HEK293 (cell line): ENCODE measurements at regions not wholly inside any gene's neighbourhood (a gene's known extent, or its start where the extent isn't known, plus 50 kb on each side); places are given as distances from the start of the nearest gene placed in this dataset.
"Not testable (repeated sequence)": the region's sequence is repeated elsewhere in the genome, so short reads cannot be mapped to it uniquely, and the experiment has no call there.

Source experiments
- CTCF ChIA-PET: fragments of 350-600 bp; formaldehyde crosslinking; extraction: SDS; loops from one replicate; lab custom pipeline; 2021; ENCODE audit warnings: antibody characterized with exemption; lab: Yijun Ruan, JAX
- POLR2A ChIA-PET: fragments of 300-600 bp; formaldehyde crosslinking; extraction: SDS; loops from one replicate; lab custom pipeline; 2020; ENCODE audit warnings: antibody characterized with exemption, inconsistent platforms; lab: Yijun Ruan, JAX
- H3K27ac ChIP-seq: fragments of 200-500 bp; sonication (Bioruptor generic); 2 replicates; pipeline ENCODE4 v1.5.1; 2014; ENCODE audit warnings: low read depth, low read length, control low read depth, inconsistent platforms; ENCODE audit errors: extremely low read depth
- H3K36me3 ChIP-seq, 2 experiments: fragments of 200-500 bp in 1 of 2; sonication (Bioruptor generic) in 1 of 2; 1 replicate in 1 of 2; 2 replicates in 1 of 2; pipeline ENCODE4 v1.5.1; 2014 to 2017; ENCODE audit warnings: inconsistent platforms in 2 of 2, low read length in 2 of 2; ENCODE audit not compliant: control insufficient read depth in 2 of 2, insufficient read depth in 1 of 2
- H3K4me1 ChIP-seq: fragments of 200-500 bp; sonication (Bioruptor generic); 2 replicates; pipeline ENCODE4 v1.5.1; 2014; ENCODE audit warnings: mild to moderate bottlenecking, low read length, inconsistent platforms; ENCODE audit not compliant: control insufficient read depth, insufficient read depth
- H3K4me3 ChIP-seq: 2 replicates; pipeline ENCODE4 v1.5.1; 2011; ENCODE audit warnings: low read depth, mild to moderate bottlenecking, control low read depth, low read length, moderate library complexity
- H3K9me3 ChIP-seq: fragments of 200-500 bp; sonication (Bioruptor generic); 2 replicates; pipeline ENCODE4 v1.5.1; 2014; ENCODE audit warnings: low read depth, low read length, inconsistent platforms; ENCODE audit not compliant: control insufficient read depth, insufficient read depth
- AEBP2 ChIP-seq: fragments of 450-650 bp; formaldehyde crosslinking; IDR thresholded peaks from 2 replicates; pipeline ENCODE4 v1.5.1; 2016; ENCODE audit warnings: missing biosample characterization, missing genetic modification characterization, borderline replicate concordance
- KLF16 ChIP-seq: fragments of 450-650 bp; formaldehyde crosslinking; IDR thresholded peaks from 2 replicates; pipeline ENCODE4 v1.5.1; 2017; ENCODE audit warnings: missing biosample characterization, missing genetic modification characterization
- MYNN ChIP-seq: fragments of 450-650 bp; formaldehyde crosslinking; IDR thresholded peaks from 2 replicates; pipeline ENCODE4 v1.5.1; 2016; ENCODE audit warnings: missing biosample characterization, missing genetic modification characterization, borderline replicate concordance
- SALL2 ChIP-seq: fragments of 450-650 bp; formaldehyde crosslinking; IDR thresholded peaks from 2 replicates; pipeline ENCODE4 v1.5.0; 2017; ENCODE audit warnings: missing biosample characterization, mild to moderate bottlenecking, missing genetic modification characterization, borderline replicate concordance
- TSHZ1 ChIP-seq: fragments of 450-650 bp; formaldehyde crosslinking; IDR thresholded peaks from 2 replicates; pipeline ENCODE4 v1.5.1; 2016; ENCODE audit warnings: missing biosample characterization, missing genetic modification characterization, borderline replicate concordance
- ZBTB49 ChIP-seq: fragments of 450-650 bp; formaldehyde crosslinking; IDR thresholded peaks from 2 replicates; pipeline ENCODE4 v1.5.1; 2016; ENCODE audit warnings: missing biosample characterization, missing genetic modification characterization, low read depth
- ZNF16 ChIP-seq: fragments of 450-650 bp; formaldehyde crosslinking; IDR thresholded peaks from 2 replicates; pipeline ENCODE4 v1.5.1; 2016; ENCODE audit warnings: low read depth, missing biosample characterization, missing genetic modification characterization
- ZNF169 ChIP-seq: fragments of 450-650 bp; formaldehyde crosslinking; IDR thresholded peaks from 2 replicates; pipeline ENCODE4 v1.5.1; 2016; ENCODE audit warnings: missing biosample characterization, missing genetic modification characterization
- ZNF184 ChIP-seq: fragments of 450-650 bp; IDR thresholded peaks from 2 replicates; pipeline ENCODE4 v1.5.1; 2018; ENCODE audit warnings: missing biosample characterization, mild to moderate bottlenecking, missing genetic modification characterization
- ZNF529 ChIP-seq: fragments of 450-650 bp; formaldehyde crosslinking; IDR thresholded peaks from 2 replicates; pipeline ENCODE4 v1.5.1; 2017; ENCODE audit warnings: missing genetic modification characterization, missing biosample characterization; ENCODE audit not compliant: insufficient replicate concordance
- ZNF561 ChIP-seq: fragments of 450-650 bp; IDR thresholded peaks from 2 replicates; pipeline ENCODE4 v1.5.1; 2018; ENCODE audit warnings: missing biosample characterization, missing genetic modification characterization, borderline replicate concordance
- ZNF626 ChIP-seq: fragments of 450-650 bp; sonication (Bioruptor Pico); formaldehyde crosslinking; IDR thresholded peaks from 2 replicates; pipeline ENCODE4 v1.5.1; 2018; ENCODE audit warnings: missing biosample characterization, missing genetic modification characterization, inconsistent platforms
- ZNF701 ChIP-seq: fragments of 450-650 bp; formaldehyde crosslinking; IDR thresholded peaks from 2 replicates; pipeline ENCODE4 v1.5.1; 2016; ENCODE audit warnings: missing biosample characterization, missing genetic modification characterization
- TF ChIP-seq, protein P1 (sequence below): fragments of 450-650 bp; formaldehyde crosslinking; IDR thresholded peaks from 2 replicates; pipeline ENCODE4 v1.5.1; 2016; ENCODE audit warnings: missing biosample characterization, missing genetic modification characterization
- TF ChIP-seq, protein P2 (sequence below): fragments of 450-650 bp; formaldehyde crosslinking; IDR thresholded peaks from 2 replicates; pipeline ENCODE4 v1.5.1; 2016; ENCODE audit warnings: missing biosample characterization, missing genetic modification characterization

DNA sequence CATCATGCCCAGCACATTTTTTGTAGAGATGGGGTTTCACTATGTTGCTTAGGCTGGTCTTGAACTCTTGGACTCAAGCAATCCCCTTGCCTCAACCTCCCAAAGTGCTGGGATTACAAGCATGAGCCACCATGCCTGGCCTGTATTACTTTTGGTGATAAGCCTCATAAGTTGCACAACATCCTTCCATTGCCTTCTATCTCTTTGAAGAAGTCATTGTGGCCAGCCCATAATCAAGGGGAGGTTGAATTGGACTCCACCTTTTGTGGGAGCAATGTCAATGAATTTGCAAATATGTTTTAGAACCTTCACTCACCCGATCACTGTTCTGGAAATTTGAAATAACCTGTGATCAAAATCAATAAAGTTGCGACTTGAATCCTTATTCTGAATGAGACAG lies 104.3 kb upstream of the CLINT1 start (continued):
- TF ChIP-seq ZNF561 (no peak), ZNF184 (tag by site-specific recombination) (no peak), ZNF16 (no peak), SALL2 (tag by site-specific recombination) (no peak), MYNN (tag by site-specific recombination) (no peak), AEBP2 (tag by site-specific recombination) (no peak), ZBTB49 (tag by site-specific recombination) (no peak), KLF16 (tag by site-specific recombination) (no peak)
- TF ChIP-seq, protein P1, sequence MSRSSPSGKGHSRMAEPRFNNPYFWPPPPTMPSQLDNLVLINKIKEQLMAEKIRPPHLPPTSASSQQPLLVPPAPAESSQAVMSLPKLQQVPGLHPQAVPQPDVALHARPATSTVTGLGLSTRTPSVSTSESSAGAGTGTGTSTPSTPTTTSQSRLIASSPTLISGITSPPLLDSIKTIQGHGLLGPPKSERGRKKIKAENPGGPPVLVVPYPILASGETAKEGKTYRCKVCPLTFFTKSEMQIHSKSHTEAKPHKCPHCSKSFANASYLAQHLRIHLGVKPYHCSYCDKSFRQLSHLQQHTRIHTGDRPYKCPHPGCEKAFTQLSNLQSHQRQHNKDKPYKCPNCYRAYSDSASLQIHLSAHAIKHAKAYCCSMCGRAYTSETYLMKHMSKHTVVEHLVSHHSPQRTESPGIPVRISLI (tag by site-specific recombination) = no peak

DNA sequence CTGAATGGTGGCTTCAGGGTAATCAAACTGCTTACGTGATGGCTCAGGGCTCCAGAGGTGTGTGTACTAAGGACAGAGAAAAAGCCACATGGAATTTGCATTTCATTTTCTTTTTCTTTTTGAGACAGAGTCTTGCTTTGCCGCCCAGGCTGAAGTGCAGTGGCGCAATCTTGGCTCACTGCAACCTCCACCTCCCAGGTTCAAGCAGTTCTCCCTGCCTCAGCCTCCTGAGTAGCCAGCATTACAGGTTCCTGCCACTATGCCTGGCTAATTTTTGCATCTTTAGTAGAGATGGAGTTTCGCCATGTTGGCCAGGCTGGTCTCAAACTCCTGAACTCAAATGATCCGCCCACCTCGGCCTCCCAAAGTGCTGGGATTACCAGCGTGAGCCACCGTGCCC lies 103.7 kb upstream of the CLINT1 start:
- H3K4me1 ChIP-seq, H3K9me3 ChIP-seq, H3K4me3 ChIP-seq, H3K27ac ChIP-seq, POLR2A ChIA-PET, H3K36me3 ChIP-seq: not testable (repeated sequence)
- CTCF ChIA-PET = interaction anchor here (4.0 kb wide), 1 partner anchor 14 kb away, joined by 27 read pairs; no protein-coding TSS in a partner anchor

GRCh38 chr5:157961896-157962590 lies 103.1 kb upstream of the CLINT1 start:
- peaks cover 10% of the 10 kb centered on the region for H3K4me1 ChIP-seq
- no peaks in the 10 kb centered on the region for H3K36me3 ChIP-seq
- ChIA-PET CTCF (interaction anchor here (1.0 to 4.0 kb wide), 3 partner anchors 9 to 33 kb away, joined by 3 to 27 read pairs (median 5); no protein-coding TSS in a partner anchor), POLR2A (no interaction called here)
- H3K9me3 ChIP-seq = no peaks in the 10 kb centered on the region
- no peak overlapping the region for H3K27ac ChIP-seq
- no peak for TF ChIP-seq ZNF169 (tag by site-specific recombination)
- H3K4me3 ChIP-seq = no peak overlapping the region

DNA sequence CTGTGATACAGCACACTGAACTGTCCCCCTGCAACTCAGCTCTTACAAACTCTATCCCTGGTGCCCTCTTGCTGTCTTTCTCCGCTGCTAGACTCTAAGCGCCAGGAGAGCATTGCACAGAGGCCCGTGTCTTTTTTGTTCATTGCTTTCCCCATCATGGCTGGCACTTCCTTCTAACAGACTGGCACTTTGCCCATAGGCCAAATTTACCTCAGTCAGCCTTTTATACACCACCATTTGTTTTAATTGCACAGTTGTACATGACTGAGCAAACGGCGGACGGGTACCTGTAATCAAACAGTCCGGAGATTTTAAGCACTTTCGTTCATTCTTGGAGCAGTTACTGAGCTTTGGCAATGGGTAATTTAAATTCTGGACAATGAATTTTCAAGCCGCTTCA lies 102.2 kb upstream of the CLINT1 start:
- POLR2A ChIA-PET = no interaction called here

More for the DNA sequence above, 102.2 kb upstream of the CLINT1 start:
- Histone ChIP-seq H3K9me3 (no peaks in the 10 kb centered on the region), H3K4me3 (no peak overlapping the region), H3K36me3 (no peaks in the 10 kb centered on the region), H3K4me1 (peaks cover 10% of the 10 kb centered on the region), H3K27ac (no peak overlapping the region)
- CTCF ChIA-PET = interaction anchor here (1.0 to 4.0 kb wide), 3 partner anchors 10 to 33 kb away, joined by 3 to 27 read pairs (median 5); no protein-coding TSS in a partner anchor
- TF ChIP-seq, protein P2, sequence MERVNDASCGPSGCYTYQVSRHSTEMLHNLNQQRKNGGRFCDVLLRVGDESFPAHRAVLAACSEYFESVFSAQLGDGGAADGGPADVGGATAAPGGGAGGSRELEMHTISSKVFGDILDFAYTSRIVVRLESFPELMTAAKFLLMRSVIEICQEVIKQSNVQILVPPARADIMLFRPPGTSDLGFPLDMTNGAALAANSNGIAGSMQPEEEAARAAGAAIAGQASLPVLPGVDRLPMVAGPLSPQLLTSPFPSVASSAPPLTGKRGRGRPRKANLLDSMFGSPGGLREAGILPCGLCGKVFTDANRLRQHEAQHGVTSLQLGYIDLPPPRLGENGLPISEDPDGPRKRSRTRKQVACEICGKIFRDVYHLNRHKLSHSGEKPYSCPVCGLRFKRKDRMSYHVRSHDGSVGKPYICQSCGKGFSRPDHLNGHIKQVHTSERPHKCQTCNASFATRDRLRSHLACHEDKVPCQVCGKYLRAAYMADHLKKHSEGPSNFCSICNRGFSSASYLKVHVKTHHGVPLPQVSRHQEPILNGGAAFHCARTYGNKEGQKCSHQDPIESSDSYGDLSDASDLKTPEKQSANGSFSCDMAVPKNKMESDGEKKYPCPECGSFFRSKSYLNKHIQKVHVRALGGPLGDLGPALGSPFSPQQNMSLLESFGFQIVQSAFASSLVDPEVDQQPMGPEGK (tag by site-specific recombination) = no peak
- TF ChIP-seq ZNF529 (tag by site-specific recombination) (no peak), TSHZ1 (tag by site-specific recombination) (no peak), ZNF626 (tag by site-specific recombination) (no peak), ZNF701 (tag by site-specific recombination) (no peak)
